Natural killer cell (primary cell): ENCODE measurements at regions not wholly inside any gene's neighbourhood (a gene's known extent, or its start where the extent isn't known, plus 50 kb on each side); places are given as distances from the start of the nearest gene placed in this dataset.

Source experiments
- ATAC-seq, 3 donors: fragments of 150-1000 bp in 2 of 3; fragments of 200-7000 bp in 1 of 3; cut with Tn5 transposase; 1 replicate in 1 of 3; 2 replicates in 2 of 3; pipeline ENCODE4 v1.10.0; 2021; ENCODE audit warnings: mild to moderate bottlenecking in 2 of 3, moderate library complexity in 2 of 3
- DNase-seq, 2 donors: peaks; one replicate each; pipeline versions ENCODE4 v3.0.0 to v3.0.0-alpha.2; 2013 to 2021; ENCODE audit warnings: mixed read lengths in 1 of 2
- H3K27ac ChIP-seq: one replicate; pipeline ENCODE4 v1.5.1; 2013; ENCODE audit warnings: mild to moderate bottlenecking, low read length
- H3K27me3 ChIP-seq: one replicate; pipeline ENCODE4 v1.6.1; 2013; ENCODE audit warnings: low read length; ENCODE audit not compliant: control insufficient read depth, insufficient read depth
- H3K36me3 ChIP-seq: one replicate; pipeline ENCODE4 v1.6.1; 2013; ENCODE audit warnings: low read length; ENCODE audit not compliant: control insufficient read depth, insufficient read depth
- H3K4me1 ChIP-seq: one replicate; pipeline ENCODE4 v1.6.1; 2013; ENCODE audit warnings: low read length; ENCODE audit not compliant: control insufficient read depth, insufficient read depth
- H3K4me3 ChIP-seq: one replicate; pipeline ENCODE4 v1.5.1; 2013; ENCODE audit warnings: low read length
- H3K9me3 ChIP-seq: one replicate; pipeline ENCODE4 v1.6.1; 2013; ENCODE audit warnings: low read length; ENCODE audit not compliant: control insufficient read depth, insufficient read depth
- H3K27ac Mint-ChIP-seq, 2 donors: one replicate each; pipeline ENCODE4 v1.8.0; 2022; ENCODE audit warnings: mild to moderate bottlenecking in 2 of 2, mixed read lengths in 2 of 2, moderate library complexity in 1 of 2
- H3K27me3 Mint-ChIP-seq, 2 donors: one replicate each; pipeline ENCODE4 v1.8.0; 2022; ENCODE audit warnings: low read depth in 2 of 2, mixed read lengths in 2 of 2
- H3K36me3 Mint-ChIP-seq: one replicate; pipeline ENCODE4 v1.8.0; 2022; ENCODE audit warnings: mixed read lengths
- H3K4me1 Mint-ChIP-seq, 2 donors: one replicate each; pipeline ENCODE4 v1.8.0; 2022; ENCODE audit warnings: mixed read lengths in 2 of 2
- H3K4me3 Mint-ChIP-seq: one replicate; pipeline ENCODE4 v1.8.0; 2022; ENCODE audit warnings: mild to moderate bottlenecking, moderate library complexity, mixed read lengths
- H3K9me3 Mint-ChIP-seq, 2 donors: one replicate each; pipeline ENCODE4 v1.8.0; 2022; ENCODE audit warnings: mixed read lengths in 2 of 2
- CTCF ChIP-seq: fragments of 200-600 bp; IDR thresholded peaks from one replicate; pipeline ENCODE4 v1.8.0; 2022; ENCODE audit warnings: antibody characterized with exemption
- WGBS: methylation state at CpG from one replicate; pipeline ENCODE4 v1.1.7; 2013; ENCODE audit warnings: missing lambda C conversion rate; ENCODE audit not compliant: insufficient coverage; 5-methylcytosine and 5-hydroxymethylcytosine counted together
- intact Hi-C: fragments of 100-400 bp; cut with micrococcal nuclease; formaldehyde crosslinking; loops from one replicate; pipeline ENCODE4 v1.14.2; 2022

- Mint-ChIP-seq H3K36me3 (no peaks in the 10 kb centered on the region), H3K27me3 (no peaks in the 10 kb centered on the region), H3K4me3 (no peak overlapping the region), H3K4me1 (no peaks in the 10 kb centered on the region), H3K27ac (no peak overlapping the region), H3K9me3 (no peaks in the 10 kb centered on the region)
- Histone ChIP-seq H3K27me3 (no peaks in the 10 kb centered on the region), H3K9me3 (no peaks in the 10 kb centered on the region), H3K27ac (no peak overlapping the region), H3K4me3 (no peak overlapping the region), H3K4me1 (no peaks in the 10 kb centered on the region), H3K36me3 (no peaks in the 10 kb centered on the region)
- DNase-seq (no peak), ATAC-seq (no peak)
- 86% methylated on average over 1 of the region's 1 CpG for WGBS
- intact Hi-C loops, result no loop called here
- TF ChIP-seq CTCF, result no peak
These were observed 306.0 kb downstream of the NPHP4 start for GRCh38 chr1:5686195-5686594.

GRCh38 chr1:5685446-5686040, 306.7 kb downstream of the NPHP4 start:
- no peaks in the 10 kb centered on the region for H3K9me3 Mint-ChIP-seq
- Histone ChIP-seq H3K4me1 (no peaks in the 10 kb centered on the region), H3K27ac (no peak overlapping the region), H3K4me3 (no peak overlapping the region), H3K36me3 (no peaks in the 10 kb centered on the region), H3K9me3 (no peaks in the 10 kb centered on the region), H3K27me3 (no peaks in the 10 kb centered on the region)
- DNase-seq (no peak), ATAC-seq (no peak)
- H3K4me3 Mint-ChIP-seq, result no peak overlapping the region
- WGBS, result 84% methylated on average over 9 of the region's 10 CpGs
- no peak for TF ChIP-seq CTCF
- intact Hi-C loops, result no loop called here
- H3K27ac Mint-ChIP-seq, result no peak overlapping the region
- H3K36me3 Mint-ChIP-seq, result no peaks in the 10 kb centered on the region
- no peaks in the 10 kb centered on the region for H3K27me3 Mint-ChIP-seq
- H3K4me1 Mint-ChIP-seq, result no peaks in the 10 kb centered on the region

- Histone ChIP-seq H3K9me3 (no peaks in the 10 kb centered on the region), H3K36me3 (no peaks in the 10 kb centered on the region), H3K27ac (no peak overlapping the region), H3K27me3 (no peaks in the 10 kb centered on the region), H3K4me3 (no peak overlapping the region), H3K4me1 (no peaks in the 10 kb centered on the region)
- DNase-seq, result no peak
- TF ChIP-seq CTCF, result no peak
- no peak for ATAC-seq
- H3K4me1 Mint-ChIP-seq, result no peaks in the 10 kb centered on the region
- 84% methylated on average over 11 of the region's 11 CpGs for WGBS
- intact Hi-C loops, result no loop called here
- no peak overlapping the region for H3K4me3 Mint-ChIP-seq
- no peaks in the 10 kb centered on the region for H3K27me3 Mint-ChIP-seq
- no peak overlapping the region for H3K27ac Mint-ChIP-seq
- no peaks in the 10 kb centered on the region for H3K9me3 Mint-ChIP-seq
- H3K36me3 Mint-ChIP-seq, result no peaks in the 10 kb centered on the region
These were observed 307.4 kb downstream of the NPHP4 start for GRCh38 chr1:5684791-5685190.

DNA sequence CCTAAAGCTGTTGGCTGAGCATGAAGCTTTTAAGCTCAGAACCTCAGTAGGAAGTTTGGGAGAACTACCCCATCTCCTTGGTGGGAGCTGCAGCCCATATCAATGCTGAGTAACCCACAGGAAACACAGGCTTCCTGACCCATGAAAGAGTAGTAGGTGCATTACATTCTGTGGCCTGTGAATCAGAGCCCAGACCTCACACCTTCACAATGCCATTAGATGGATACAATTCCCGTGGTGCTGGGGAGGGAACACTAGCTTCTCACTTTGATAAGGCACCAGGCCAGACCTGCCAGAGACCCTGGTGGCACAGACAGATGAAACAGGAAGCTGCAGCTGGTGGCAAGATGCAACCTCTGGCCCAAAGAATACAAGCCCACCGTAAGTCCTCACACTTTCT, 308.8 kb downstream of the NPHP4 start:
- peaks cover 0 to 4% of the 10 kb centered on the region in 2 donors for H3K9me3 Mint-ChIP-seq

More for the DNA sequence above, 308.8 kb downstream of the NPHP4 start:
- H3K27me3 ChIP-seq, result no peaks in the 10 kb centered on the region
- WGBS, result 34% methylated on average over 2 of the region's 2 CpGs
- no peaks in the 10 kb centered on the region for H3K36me3 Mint-ChIP-seq
- no peak overlapping the region for H3K4me3 Mint-ChIP-seq
- no peak overlapping the region for H3K27ac Mint-ChIP-seq
- no peaks in the 10 kb centered on the region for H3K9me3 ChIP-seq
- no peak for ATAC-seq
- no peaks in the 10 kb centered on the region for H3K4me1 ChIP-seq
- no peak for DNase-seq
- no peaks in the 10 kb centered on the region for H3K4me1 Mint-ChIP-seq
- no peak overlapping the region for H3K4me3 ChIP-seq
- H3K36me3 ChIP-seq, result no peaks in the 10 kb centered on the region
- TF ChIP-seq CTCF, result no peak
- H3K27me3 Mint-ChIP-seq, result peaks cover 0 to 5% of the 10 kb centered on the region in 2 donors
- no peak overlapping the region for H3K27ac ChIP-seq
- intact Hi-C loops, result no loop called here
